ENCODE measurements at regions not wholly inside any gene's neighbourhood (a gene's known extent, or its start where the extent isn't known, plus 50 kb on each side); places are given as distances from the start of the nearest gene placed in this dataset.

- TF ChIP-seq CBX8 (IDR thresholded peaks at IDR 0.05; ENCODE audit: borderline replicate concordance, low read depth, low read length): no peak
- no peak for TF ChIP-seq RBBP5 (IDR thresholded peaks at IDR 0.05; ENCODE audit: borderline replicate concordance, low read depth, low read length)
- no peak for TF ChIP-seq NANOG (IDR thresholded peaks at IDR 0.05; ENCODE audit: insufficient read depth, low read depth, low read length, poor library complexity, severe bottlenecking)
- TF ChIP-seq RAD21 (IDR thresholded peaks at IDR 0.05 in 1 of 2, conservative IDR thresholded peaks at IDR 0.05 in 1 of 2; ENCODE audit: low read depth in 2 of 2, low read length in 2 of 2): no peak
- TF ChIP-seq, protein P1, sequence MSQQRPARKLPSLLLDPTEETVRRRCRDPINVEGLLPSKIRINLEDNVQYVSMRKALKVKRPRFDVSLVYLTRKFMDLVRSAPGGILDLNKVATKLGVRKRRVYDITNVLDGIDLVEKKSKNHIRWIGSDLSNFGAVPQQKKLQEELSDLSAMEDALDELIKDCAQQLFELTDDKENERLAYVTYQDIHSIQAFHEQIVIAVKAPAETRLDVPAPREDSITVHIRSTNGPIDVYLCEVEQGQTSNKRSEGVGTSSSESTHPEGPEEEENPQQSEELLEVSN (IDR thresholded peaks at IDR 0.05): no peak
- TF ChIP-seq SAP30 (IDR thresholded peaks at IDR 0.05; ENCODE audit: insufficient read depth, insufficient replicate concordance, low read length): no peak
- TF ChIP-seq TAF1 (IDR thresholded peaks at IDR 0.05; ENCODE audit: low read depth, low read length): no peak
Observed at GRCh38 chr9:27671636-27672035, 98.4 kb upstream of the C9orf72 start (continued).
